SK-N-SH treated with all-trans-retinoic acid at 6 μM for 48 hours (cell line): ENCODE measurements at regions not wholly inside any gene's neighbourhood (a gene's known extent, or its start where the extent isn't known, plus 50 kb on each side); places are given as distances from the start of the nearest gene placed in this dataset.

ENCODE experiments used
- ARNTL ChIP-seq: fragments of 450-650 bp; formaldehyde crosslinking; IDR thresholded peaks from 2 replicates; pipeline ENCODE4 v1.5.0; 2020; ENCODE audit warnings: low read depth, mild to moderate bottlenecking, moderate library complexity, borderline replicate concordance
- ESRRG ChIP-seq: fragments of 250-450 bp; sonication (Bioruptor Pico); IDR thresholded peaks from 2 replicates; pipeline ENCODE4 v1.6.1; 2021; ENCODE audit warnings: mild to moderate bottlenecking
- GLIS3 ChIP-seq: fragments of 250-450 bp; sonication (Bioruptor Pico); IDR thresholded peaks from 2 replicates; pipeline ENCODE4 v1.5.0; 2020; ENCODE audit warnings: mild to moderate bottlenecking, moderate library complexity
- ISL1 ChIP-seq: fragments of 250-450 bp; sonication (Bioruptor Pico); IDR thresholded peaks from 2 replicates; pipeline ENCODE4 v2.1.2; 2022; ENCODE audit warnings: mild to moderate bottlenecking, moderate library complexity
- OSR1 ChIP-seq: fragments of 250-450 bp; sonication (Bioruptor Pico); IDR thresholded peaks from 2 replicates; pipeline ENCODE4 v1.8.0; 2022; ENCODE audit warnings: moderate library complexity, mild to moderate bottlenecking, inconsistent platforms
- PATZ1 ChIP-seq: fragments of 250-450 bp; sonication (Bioruptor Pico); IDR thresholded peaks from 2 replicates; pipeline ENCODE4 v1.8.0; 2020; ENCODE audit warnings: mild to moderate bottlenecking, moderate library complexity, borderline replicate concordance
- POU6F1 ChIP-seq: fragments of 250-450 bp; sonication (Bioruptor Pico); IDR thresholded peaks from 2 replicates; pipeline ENCODE4 v1.8.0; 2021; ENCODE audit warnings: low read depth, mild to moderate bottlenecking, moderate library complexity, borderline replicate concordance
- PPARA ChIP-seq: fragments of 250-450 bp; sonication (Bioruptor Pico); IDR thresholded peaks from 2 replicates; pipeline ENCODE4 v1.5.0; 2020; ENCODE audit warnings: mild to moderate bottlenecking, borderline replicate concordance
- TOX ChIP-seq: fragments of 250-450 bp; sonication (Bioruptor Pico); IDR thresholded peaks from 2 replicates; pipeline ENCODE4 v1.8.0; 2021; ENCODE audit warnings: mild to moderate bottlenecking, moderate library complexity, borderline replicate concordance
- TSHZ2 ChIP-seq: fragments of 250-450 bp; sonication (Bioruptor Pico); IDR thresholded peaks from 2 replicates; pipeline ENCODE4 v1.5.0; 2020; ENCODE audit warnings: mild to moderate bottlenecking, moderate library complexity
- ZFP3 ChIP-seq: fragments of 250-450 bp; sonication (Bioruptor Pico); IDR thresholded peaks from 2 replicates; pipeline ENCODE4 v1.5.0; 2020; ENCODE audit warnings: mild to moderate bottlenecking, moderate library complexity
- ZNF70 ChIP-seq: fragments of 450-650 bp; formaldehyde crosslinking; IDR thresholded peaks from 2 replicates; pipeline ENCODE4 v1.5.0; 2020; ENCODE audit warnings: mild to moderate bottlenecking, moderate library complexity

GRCh38 chr6:91443405-91443804, 856.5 kb upstream of the MAP3K7 start:
- no peak for TF ChIP-seq PATZ1
- no peak for TF ChIP-seq ESRRG (CRISPR knock-in tag)
- TF ChIP-seq OSR1 (CRISPR knock-in tag) = no peak
- no peak for TF ChIP-seq ZFP3
- no peak for TF ChIP-seq ARNTL
- no peak for TF ChIP-seq TOX (CRISPR knock-in tag)
- no peak for TF ChIP-seq PPARA (CRISPR knock-in tag)
- TF ChIP-seq TSHZ2 (CRISPR knock-in tag) = no peak
- TF ChIP-seq ISL1 (CRISPR knock-in tag) = no peak
- TF ChIP-seq ZNF70 (CRISPR knock-in tag) = no peak
- TF ChIP-seq GLIS3 = no peak
- TF ChIP-seq POU6F1 (CRISPR knock-in tag) = no peak
